ENCODE measurements at regions not wholly inside any gene's neighbourhood (a gene's known extent, or its start where the extent isn't known, plus 50 kb on each side); places are given as distances from the start of the nearest gene placed in this dataset.

DNA sequence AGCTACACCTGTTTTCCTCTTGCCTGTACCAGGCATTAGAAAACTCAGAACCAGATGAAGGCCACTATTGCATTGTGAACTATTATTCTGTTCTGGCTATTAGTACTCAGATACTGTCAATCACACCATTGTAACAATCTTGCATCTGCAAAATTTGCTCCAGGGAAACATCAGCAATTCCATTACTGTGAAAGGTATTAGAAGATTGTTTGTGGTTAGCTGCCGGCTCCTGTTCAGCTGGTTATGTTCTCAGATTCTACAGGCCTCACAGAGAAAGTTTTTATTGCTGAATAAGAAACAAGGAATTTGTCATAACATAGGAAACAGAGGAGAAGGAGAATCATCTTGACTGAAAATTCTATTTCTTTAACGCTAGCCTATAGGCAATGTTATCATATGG lies 179.9 kb downstream of the PLOD2 start:
- no peak for DNase-seq

DNA sequence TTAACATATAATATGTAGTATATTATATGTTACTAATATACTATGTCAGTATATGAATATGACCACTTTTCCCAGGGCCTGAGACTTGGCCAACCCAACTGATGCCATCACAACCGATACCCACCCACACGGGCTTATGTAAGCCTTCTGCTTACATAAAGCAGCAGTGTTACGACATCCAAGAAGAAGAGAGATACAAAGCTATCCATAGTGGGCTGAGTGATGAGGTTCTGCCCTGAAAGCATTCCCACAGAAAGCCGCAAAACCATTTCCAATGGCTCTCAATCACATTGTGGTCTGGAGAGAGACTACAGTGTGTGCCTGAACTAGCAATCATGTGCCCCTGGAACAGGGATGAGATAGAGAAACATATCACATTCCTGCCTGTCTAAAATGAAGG lies 177.9 kb downstream of the PLOD2 start:
- DNase-seq, result no peak

Data from SW 1271 (cell line).